ENCODE measurements at regions not wholly inside any gene's neighbourhood (a gene's known extent, or its start where the extent isn't known, plus 50 kb on each side); places are given as distances from the start of the nearest gene placed in this dataset.

GRCh38 chr14:65280653-65281052 is 131.9 kb upstream of the FUT8 start:
- BruUV-seq (replicated peaks), result no TSS peak
- H2AK5ac ChIP-seq (ENCODE audit: low read depth, low read length), result 0 out of 2 replicates have a peak overlapping the region, but pooled peaks have one; percentile 14
- peaks cover 8% of the 10 kb centered on the region; the same call in 1 of the 2 replicates for H3K9me1 ChIP-seq (ENCODE audit: insufficient read depth, low read length)
- no peaks in the 10 kb centered on the region for H3K27me3 ChIP-seq (ENCODE audit: control insufficient read depth, insufficient read depth, low read length)
- H2BK5ac ChIP-seq (ENCODE audit: low read depth, low read length, poor library complexity, severe bottlenecking), result no peak overlapping the region
- ATAC-seq (ENCODE audit: low read depth), result no peak
- H3K23ac ChIP-seq (ENCODE audit: low read depth, low read length), result no peak overlapping the region
- no peak overlapping the region for H3K56ac ChIP-seq (ENCODE audit: extremely low read depth, insufficient read depth, low read length)
- H4K5ac ChIP-seq (ENCODE audit: low read depth, low read length), result no peak overlapping the region
- no peak overlapping the region for H3K4ac ChIP-seq (ENCODE audit: low read depth, low read length)
- H4K8ac ChIP-seq (ENCODE audit: low read depth in 2 of 2, low read length in 2 of 2), result no peak overlapping the region
- no peaks in the 10 kb centered on the region for H3K79me1 ChIP-seq (ENCODE audit: low read depth in 1 of 2, low read length in 2 of 2)
- no peaks in the 10 kb centered on the region for H3K36me3 ChIP-seq (ENCODE audit: control insufficient read depth, insufficient read depth, low read length)
- TF ChIP-seq MXI1 (IDR thresholded peaks at IDR 0.05; ENCODE audit: borderline replicate concordance, low read depth, low read length), result no peak
- TF ChIP-seq RCOR1 (IDR thresholded peaks at IDR 0.05; ENCODE audit: insufficient replicate concordance, low read length), result no peak
- TF ChIP-seq, protein P1, sequence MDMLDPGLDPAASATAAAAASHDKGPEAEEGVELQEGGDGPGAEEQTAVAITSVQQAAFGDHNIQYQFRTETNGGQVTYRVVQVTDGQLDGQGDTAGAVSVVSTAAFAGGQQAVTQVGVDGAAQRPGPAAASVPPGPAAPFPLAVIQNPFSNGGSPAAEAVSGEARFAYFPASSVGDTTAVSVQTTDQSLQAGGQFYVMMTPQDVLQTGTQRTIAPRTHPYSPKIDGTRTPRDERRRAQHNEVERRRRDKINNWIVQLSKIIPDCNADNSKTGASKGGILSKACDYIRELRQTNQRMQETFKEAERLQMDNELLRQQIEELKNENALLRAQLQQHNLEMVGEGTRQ (IDR thresholded peaks at IDR 0.05; ENCODE audit: low read depth, low read length), result no peak
- TF ChIP-seq POLR2A (IDR thresholded peaks at IDR 0.05; ENCODE audit: low read depth, low read length), result no peak
- no peak for TF ChIP-seq MAZ (IDR thresholded peaks at IDR 0.05; ENCODE audit: borderline replicate concordance, low read depth, low read length)
- no peak for TF ChIP-seq CHD1 (IDR thresholded peaks at IDR 0.05; ENCODE audit: low read depth, low read length)
- H3K14ac ChIP-seq (replicated peaks; ENCODE audit: low read depth, low read length), result no peak overlapping the region
- 97% methylated on average over 19 of the region's 22 CpGs; no CpG with 5 or more reads in 1 of the 2 experiments for WGBS, 2 experiments (ENCODE audit: extremely low coverage in 2 of 2, insufficient read length in 1 of 2)
- no peak overlapping the region for H3K9ac ChIP-seq (ENCODE audit: low read depth, low read length)
- no peak overlapping the region for H3K4me2 ChIP-seq (ENCODE audit: low read depth, low read length)
- no peaks in the 10 kb centered on the region for H4K20me1 ChIP-seq (ENCODE audit: insufficient read depth, low read length)
- in situ Hi-C loops (cut with MboI; ENCODE audit: low sequenced_read_pairs), result no loop called here
- dilution Hi-C loops (cut with HindIII; ENCODE audit: low sequenced_read_pairs, unreplicated experiment), result no loop called here
- ChIA-PET POLR2A (ENCODE audit: unreplicated experiment) (no interaction called here), CTCF (no interaction called here)
- intact Hi-C loops (cut with micrococcal nuclease), result no loop called here
- no peak overlapping the region for H4K91ac ChIP-seq (ENCODE audit: insufficient read depth, low read depth, low read length)
- no peak overlapping the region for H2AK9ac ChIP-seq (replicated peaks; ENCODE audit: low read depth, low read length, poor library complexity)
- H3K18ac ChIP-seq (ENCODE audit: low read depth, low read length), result no peak overlapping the region
- peaks cover 7% of the 10 kb centered on the region for H3K4me1 ChIP-seq (ENCODE audit: control insufficient read depth, insufficient read depth, low read length)
- no peaks in the 10 kb centered on the region for H3K9me3 ChIP-seq (ENCODE audit: control insufficient read depth, insufficient read depth, low read length)
- DNase-seq, result no peak
- H3K4me3 ChIP-seq (ENCODE audit: insufficient read depth, low read depth, low read length), result no peak overlapping the region
- no peak overlapping the region for H2BK20ac ChIP-seq (ENCODE audit: low read depth, low read length)
- H3K27ac ChIP-seq (ENCODE audit: insufficient read depth, low read length), result no peak overlapping the region
- H2AFZ ChIP-seq (replicated peaks; ENCODE audit: low read length, poor library complexity), result no peak overlapping the region
- H2BK120ac ChIP-seq (ENCODE audit: low read depth, low read length), result no peak overlapping the region
- H2BK15ac ChIP-seq (ENCODE audit: low read depth, low read length), result no peak overlapping the region

Measured in IMR-90 (cell line).